H1 (cell line): ENCODE measurements at regions not wholly inside any gene's neighbourhood (a gene's known extent, or its start where the extent isn't known, plus 50 kb on each side); places are given as distances from the start of the nearest gene placed in this dataset.

ENCODE experiments used
- CTCF ChIA-PET: fragments of 300-600 bp; sonication (Branson Sonifier 250); formaldehyde crosslinking; loops from one replicate; lab custom pipeline; 2021; ENCODE audit not compliant: partially characterized antibody; lab: Charles Lee
- POLR2A ChIA-PET: fragments of 300-600 bp; sonication (Branson Sonifier 250); formaldehyde crosslinking; loops from one replicate; lab custom pipeline; 2021; ENCODE audit warnings: inconsistent platforms; ENCODE audit not compliant: partially characterized antibody; lab: Charles Lee
- DNase-seq, 2 experiments: peaks; one replicate each; pipeline versions ENCODE4 v3.0.0 to v3.0.0-alpha.2; 2010 to 2022; ENCODE audit warnings: low spot score in 2 of 2, low read depth in 1 of 2, mixed read lengths in 1 of 2
- FAIRE-seq: peaks from 2 replicates; lab custom pipeline; 2011; peaks lifted over from hg19 to GRCh38; lab: Jason Lieb, UNC
- H2AFZ ChIP-seq: 2 replicates; pipeline ENCODE4 v1.8.1; 2012; ENCODE audit warnings: low read length, inconsistent platforms
- H2AK5ac ChIP-seq: 2 replicates; pipeline ENCODE4 v1.6.1; 2013; ENCODE audit warnings: low read depth, low read length
- H2BK120ac ChIP-seq: replicated peaks from 2 replicates; pipeline ENCODE3; 2013; ENCODE audit warnings: low read depth, low read length, inconsistent platforms
- H2BK12ac ChIP-seq: 2 replicates; pipeline ENCODE4 v1.6.1; 2013; ENCODE audit warnings: low read depth, low read length
- H2BK15ac ChIP-seq: 2 replicates; pipeline ENCODE4 v1.6.1; 2013; ENCODE audit warnings: low read length
- H2BK20ac ChIP-seq: 2 replicates; pipeline ENCODE4 v1.6.1; 2013; ENCODE audit warnings: low read length
- H2BK5ac ChIP-seq: 2 replicates; pipeline ENCODE4 v1.6.1; 2013; ENCODE audit warnings: low read depth, low read length
- H3K14ac ChIP-seq: 2 replicates; pipeline ENCODE4 v1.6.1; 2013; ENCODE audit warnings: inconsistent platforms; ENCODE audit not compliant: insufficient read length
- H3K18ac ChIP-seq: 2 replicates; pipeline ENCODE4 v1.6.1; 2013; ENCODE audit warnings: low read length; ENCODE audit errors: extremely low read depth
- H3K23ac ChIP-seq: 2 replicates; pipeline ENCODE4 v1.6.1; 2013; ENCODE audit warnings: inconsistent platforms; ENCODE audit not compliant: insufficient read length
- H3K23me2 ChIP-seq: 2 replicates; pipeline ENCODE4 v1.6.1; 2013; ENCODE audit warnings: low read depth, low read length
- H3K27ac ChIP-seq: 2 replicates; pipeline ENCODE4 v1.6.1; 2011; ENCODE audit warnings: low read depth, low read length, inconsistent platforms
- H3K27me3 ChIP-seq, 4 experiments: replicated peaks in 1 of 4; 1 replicate in 1 of 4; 2 replicates in 3 of 4; pipeline versions ENCODE4 v1.6.1 to v1.8.1; 2011 to 2013; ENCODE audit warnings: low read length in 3 of 4, mild to moderate bottlenecking in 3 of 4, inconsistent platforms in 2 of 4, mixed read lengths in 2 of 4, moderate library complexity in 1 of 4; ENCODE audit not compliant: control insufficient read depth in 3 of 4, insufficient read depth in 3 of 4; ENCODE audit errors: extremely low read depth in 1 of 4
- H3K36me3 ChIP-seq, 4 experiments: 2 replicates each; pipeline versions ENCODE4 v1.6.1 to v1.8.1; 2011 to 2013; ENCODE audit warnings: mild to moderate bottlenecking in 4 of 4, low read length in 3 of 4, moderate library complexity in 2 of 4, control low read depth in 1 of 4, inconsistent platforms in 1 of 4; ENCODE audit not compliant: insufficient read depth in 4 of 4, control insufficient read depth in 2 of 4
- H3K4ac ChIP-seq: replicated peaks from 2 replicates; pipeline ENCODE3; 2013; ENCODE audit warnings: low read length, low read depth, mixed read lengths, inconsistent platforms; ENCODE audit not compliant: insufficient read length
- H3K4me1 ChIP-seq, 4 experiments: replicated peaks in 1 of 4; 1 replicate in 1 of 4; 2 replicates in 3 of 4; pipeline versions ENCODE4 v1.6.1 to v1.8.1; 2011 to 2013; ENCODE audit warnings: low read length in 3 of 4, inconsistent platforms in 2 of 4, mixed read lengths in 1 of 4; ENCODE audit not compliant: insufficient read depth in 4 of 4, control insufficient read depth in 3 of 4
- H3K4me2 ChIP-seq, 2 experiments: 2 replicates each; pipeline versions ENCODE4 v1.6.1 to v1.8.1; 2011 to 2013; ENCODE audit warnings: low read depth in 2 of 2, low read length in 2 of 2, control low read depth in 1 of 2, inconsistent platforms in 1 of 2, mild to moderate bottlenecking in 1 of 2; ENCODE audit not compliant: insufficient read depth in 1 of 2
- H3K4me3 ChIP-seq, 4 experiments: fragments of 200-600, 300-600 bp in 1 of 4; sonication (generic), shearing (Covaris generic), sonication (Bioruptor Twin) in 1 of 4; 2 replicates each; pipeline versions ENCODE4 v1.5.1 to v1.8.1; 2011 to 2016; ENCODE audit warnings: low read length in 4 of 4, low read depth in 3 of 4, control low read depth in 2 of 4, inconsistent platforms in 2 of 4, mild to moderate bottlenecking in 2 of 4, mixed read lengths in 1 of 4, moderate library complexity in 1 of 4; ENCODE audit not compliant: insufficient read depth in 2 of 4; ENCODE audit errors: extremely low read depth in 1 of 4
- H3K56ac ChIP-seq: replicated peaks from 2 replicates; pipeline ENCODE3; 2013; ENCODE audit warnings: low read depth, mild to moderate bottlenecking, mixed read lengths, low read length, inconsistent platforms; ENCODE audit not compliant: insufficient read length
- H3K79me1 ChIP-seq: 2 replicates; pipeline ENCODE4 v1.6.1; 2013; ENCODE audit warnings: low read depth, low read length, control low read depth
- H3K79me2 ChIP-seq, 2 experiments: 2 replicates each; pipeline versions ENCODE4 v1.6.1 to v1.8.1; 2012 to 2013; ENCODE audit warnings: low read length in 2 of 2, mild to moderate bottlenecking in 2 of 2, inconsistent platforms in 1 of 2; ENCODE audit not compliant: insufficient read depth in 2 of 2, control insufficient read depth in 1 of 2
- H3K9ac ChIP-seq, 4 experiments: replicated peaks in 1 of 4; 1 replicate in 1 of 4; 2 replicates in 3 of 4; pipeline versions ENCODE4 v1.6.1 to v1.8.1; 2011 to 2013; ENCODE audit warnings: low read depth in 3 of 4, low read length in 3 of 4, control low read depth in 2 of 4, mild to moderate bottlenecking in 2 of 4, moderate library complexity in 2 of 4, inconsistent platforms in 1 of 4; ENCODE audit errors: extremely low read depth in 1 of 4
- H3K9me3 ChIP-seq, 2 experiments: 2 replicates each; pipeline versions ENCODE4 v1.6.1 to v1.8.1; 2012 to 2013; ENCODE audit warnings: mild to moderate bottlenecking in 2 of 2, moderate library complexity in 2 of 2, control low read depth in 1 of 2, inconsistent platforms in 1 of 2, low read depth in 1 of 2, low read length in 1 of 2, mixed read lengths in 1 of 2; ENCODE audit not compliant: insufficient read depth in 2 of 2
- H4K20me1 ChIP-seq, 2 experiments: replicated peaks in 1 of 2; 2 replicates each; pipeline versions ENCODE3 to v1.8.1; 2011 to 2013; ENCODE audit warnings: inconsistent platforms in 2 of 2, low read length in 2 of 2, mild to moderate bottlenecking in 1 of 2; ENCODE audit not compliant: insufficient read depth in 2 of 2, control insufficient read depth in 1 of 2
- H4K5ac ChIP-seq: 2 replicates; pipeline ENCODE4 v1.6.1; 2013; ENCODE audit warnings: low read length, low read depth, mixed read lengths, inconsistent platforms; ENCODE audit not compliant: insufficient read length
- H4K8ac ChIP-seq: 2 replicates; pipeline ENCODE4 v1.8.0; 2013; ENCODE audit warnings: mild to moderate bottlenecking, moderate library complexity, low read length, inconsistent platforms; ENCODE audit not compliant: insufficient read depth; ENCODE audit errors: extremely low read depth
- H4K91ac ChIP-seq: replicated peaks from 2 replicates; pipeline ENCODE3; 2013; ENCODE audit warnings: low read length, mixed read lengths, inconsistent platforms; ENCODE audit not compliant: insufficient read length
- MAFK ChIP-seq: IDR thresholded peaks from 2 replicates; pipeline ENCODE4 v1.6.1; 2012; ENCODE audit warnings: low read depth, mild to moderate bottlenecking, improper control_type of control experiment, low read length
- TAF1 ChIP-seq: IDR thresholded peaks from 2 replicates; pipeline ENCODE4 v1.6.1; 2011; ENCODE audit warnings: mild to moderate bottlenecking, low read depth, low read length
- WGBS, 2 experiments: shearing (Covaris generic) in 1 of 2; methylation state at CpG; one replicate each; pipeline versions ENCODE4 v1.1.6 to v1.1.7; 2013 to 2015; ENCODE audit warnings: low lambda C conversion rate in 2 of 2, mixed read lengths in 2 of 2, inconsistent platforms in 1 of 2, low coverage in 1 of 2, missing lambda C conversion rate in 1 of 2; ENCODE audit not compliant: insufficient replicate concordance in 2 of 2, insufficient coverage in 1 of 2, insufficient read length in 1 of 2; ENCODE audit errors: extremely low coverage in 1 of 2, missing lambda C conversion rate in 1 of 2; 5-methylcytosine and 5-hydroxymethylcytosine counted together

- no peak overlapping the region for H3K27ac ChIP-seq
- no peaks in the 10 kb centered on the region for H3K23me2 ChIP-seq
- no peak overlapping the region for H3K56ac ChIP-seq
- H3K9ac ChIP-seq, result no peak overlapping the region
- no peak overlapping the region for H2AK5ac ChIP-seq
- no peaks in the 10 kb centered on the region for H3K36me3 ChIP-seq
- no peaks in the 10 kb centered on the region for H4K20me1 ChIP-seq
- H3K79me2 ChIP-seq, result no peaks in the 10 kb centered on the region
- CTCF ChIA-PET, result interaction anchor here (0.7 kb wide), 1 partner anchor 767 kb away, joined by 3 read pairs; no protein-coding TSS in a partner anchor
- no peak overlapping the region for H3K4ac ChIP-seq
- H3K4me2 ChIP-seq, result no peak overlapping the region
- no peak overlapping the region for H3K4me3 ChIP-seq
- H2BK15ac ChIP-seq, result no peak overlapping the region
- no peak overlapping the region for H3K14ac ChIP-seq
- no peaks in the 10 kb centered on the region for H3K4me1 ChIP-seq
- no peak overlapping the region for H2BK5ac ChIP-seq
- POLR2A ChIA-PET, result no interaction called here
- no peaks in the 10 kb centered on the region for H3K27me3 ChIP-seq
- H2BK12ac ChIP-seq, result no peak overlapping the region
- no peak overlapping the region for H2BK120ac ChIP-seq
- no peaks in the 10 kb centered on the region for H3K9me3 ChIP-seq
- DNase-seq (no peak), FAIRE-seq (no peak)
- H4K91ac ChIP-seq, result no peak overlapping the region
- no peak overlapping the region for H4K5ac ChIP-seq
- H2BK20ac ChIP-seq, result no peak overlapping the region
- WGBS, 2 experiments, result 91% methylated on average over 3 of the region's 3 CpGs; no CpG with 5 or more reads in 1 of the 2 experiments
- no peak overlapping the region for H3K18ac ChIP-seq
- H2AFZ ChIP-seq, result no peak overlapping the region
- H3K79me1 ChIP-seq, result no peaks in the 10 kb centered on the region
- H4K8ac ChIP-seq, result no peak overlapping the region
- no peak overlapping the region for H3K23ac ChIP-seq
- TF ChIP-seq TAF1 (no peak), MAFK (peak; percentile 82; the same call in 1 of the 2 replicates)
Measured at GRCh38 chr4:96301715-96302114, 461.8 kb downstream of the PDHA2 start.
